CD4-positive, alpha-beta T cell treated with Interleukin-4 for 4 hours (primary cell): ENCODE measurements at regions not wholly inside any gene's neighbourhood (a gene's known extent, or its start where the extent isn't known, plus 50 kb on each side); places are given as distances from the start of the nearest gene placed in this dataset.

Experiments
- DNase-seq: peaks from one replicate; pipeline ENCODE4 v3.0.0-alpha.2; 2020

DNA sequence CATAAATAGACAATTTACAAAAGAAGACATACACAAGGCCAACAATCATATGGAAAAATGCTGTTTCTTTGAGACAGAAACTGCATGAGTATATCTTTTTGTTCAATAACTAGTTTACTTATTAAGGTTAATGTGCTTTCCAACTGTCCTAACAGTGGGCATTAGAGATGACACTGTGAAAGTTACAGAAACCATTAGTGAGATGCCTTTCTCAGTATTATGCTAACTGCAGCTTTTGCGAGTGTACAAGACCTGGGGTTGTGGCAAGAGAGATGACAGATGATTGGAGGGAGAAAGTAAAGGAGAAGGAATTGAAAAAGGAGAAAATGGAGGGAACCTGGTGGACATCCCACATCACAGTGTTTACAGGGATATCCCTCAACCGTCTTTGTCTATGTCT is 640.5 kb downstream of the ZPLD1 start:
- DNase-seq, result no peak

DNA sequence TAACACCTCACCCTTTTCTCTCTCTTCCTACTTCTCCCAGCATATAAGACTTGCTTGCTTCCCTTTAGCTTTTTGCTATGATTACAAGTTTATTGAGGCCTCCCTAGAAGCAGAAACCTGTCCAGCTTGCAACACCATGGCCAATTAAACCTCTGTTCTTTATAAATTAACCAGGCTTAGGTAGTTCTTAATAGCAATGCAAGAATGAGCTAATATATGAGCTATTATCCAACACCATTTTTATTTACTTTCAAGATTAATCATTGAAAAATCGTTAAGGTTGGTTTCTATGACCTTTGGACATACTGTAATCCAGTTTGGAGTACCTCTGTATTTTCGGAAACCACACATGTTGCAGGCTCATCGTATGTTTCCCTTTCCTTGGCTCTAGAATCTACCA is 643.1 kb downstream of the ZPLD1 start:
- DNase-seq, result no peak

DNA sequence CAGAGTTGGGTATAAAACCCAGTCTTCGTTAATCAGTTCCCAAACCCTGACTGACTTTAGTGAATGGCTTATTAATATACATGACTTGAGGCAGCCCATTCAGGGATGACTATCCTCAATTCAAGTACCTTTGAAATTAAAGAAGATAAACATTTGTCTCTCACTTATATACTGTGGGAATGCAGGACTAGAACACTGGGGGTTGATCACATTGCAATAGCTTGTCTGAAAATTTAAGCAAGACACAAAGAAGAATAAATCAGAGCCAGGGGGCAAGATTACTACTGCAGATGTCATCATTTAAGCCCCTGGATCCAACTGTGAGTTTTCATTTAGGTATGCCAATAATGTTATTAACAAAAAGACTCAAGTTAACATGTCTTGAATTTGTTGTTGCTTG is 647.7 kb downstream of the ZPLD1 start:
- DNase-seq, result no peak

DNA sequence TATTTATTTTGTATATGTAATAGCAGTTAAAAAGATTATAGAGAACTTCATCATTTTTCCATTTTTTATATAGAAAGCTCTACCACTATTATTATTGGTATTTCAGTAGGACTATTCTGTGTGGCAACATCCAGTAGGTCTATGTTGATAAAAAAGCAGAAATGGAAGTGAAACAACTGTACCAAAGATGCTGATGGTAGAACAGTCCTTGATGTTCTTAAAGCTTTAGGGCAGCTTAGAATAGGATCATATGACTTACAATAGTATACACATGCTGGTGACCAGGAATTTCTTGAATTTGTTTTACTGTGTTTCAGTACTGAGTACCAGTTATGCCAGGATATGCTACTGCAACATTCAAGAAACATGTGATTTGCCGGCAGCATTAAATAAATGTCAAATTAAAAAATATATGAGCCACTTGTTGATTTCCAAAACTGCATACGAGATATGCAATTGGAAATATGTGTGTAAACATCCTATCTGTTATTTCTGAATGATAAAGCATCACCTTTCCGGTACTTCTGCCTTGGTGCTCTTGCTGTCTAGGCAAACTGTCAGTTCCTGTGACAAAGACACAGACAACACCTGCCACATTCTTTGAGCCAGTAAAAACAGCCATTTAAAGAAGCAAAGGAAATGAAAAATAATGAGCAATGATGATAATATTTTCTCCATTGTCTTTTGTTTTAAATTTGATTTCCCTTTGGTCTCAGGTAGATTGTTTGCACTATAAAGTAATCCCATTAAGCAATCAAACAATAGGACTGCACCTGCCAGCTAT is 649.2 kb downstream of the ZPLD1 start:
- DNase-seq, result no peak

DNA sequence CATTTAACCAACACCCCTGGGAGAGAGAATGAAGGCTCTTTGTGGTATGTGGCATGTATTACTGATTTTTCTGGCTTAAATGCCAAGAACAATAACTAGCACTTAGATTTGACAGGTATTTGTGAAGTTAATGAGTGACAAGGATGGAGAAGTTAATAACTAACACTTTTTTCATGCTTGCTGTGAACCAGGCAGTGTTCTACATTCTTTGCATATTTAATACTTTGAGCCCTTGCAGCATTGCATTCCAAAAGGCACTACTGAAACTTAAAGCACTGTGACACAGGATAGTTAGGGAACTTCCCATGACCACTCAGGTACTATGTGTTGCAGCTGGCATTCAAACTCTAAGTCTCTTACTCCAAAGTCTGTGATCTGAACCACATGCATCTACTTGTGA is 650.6 kb downstream of the ZPLD1 start:
- DNase-seq, result no peak

DNA sequence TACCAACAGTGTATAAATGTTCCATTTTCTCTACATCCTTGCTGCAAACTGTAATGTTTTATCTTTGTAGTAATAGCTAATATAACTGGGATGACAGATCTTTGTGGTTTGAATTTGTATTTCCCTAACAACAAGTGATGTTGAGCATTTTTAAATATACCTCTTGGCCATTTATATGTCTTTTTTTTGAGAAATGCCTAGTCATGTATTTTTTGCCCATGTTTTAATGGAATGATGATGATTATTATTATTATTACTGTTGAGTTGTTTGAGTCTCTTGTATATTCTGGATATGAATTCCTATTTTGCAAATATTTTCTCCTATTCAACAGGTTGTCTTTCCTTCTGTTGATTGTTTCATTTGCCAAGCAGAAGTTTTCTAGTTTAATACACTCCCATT is 654.9 kb downstream of the ZPLD1 start:
- DNase-seq, result no peak

DNA sequence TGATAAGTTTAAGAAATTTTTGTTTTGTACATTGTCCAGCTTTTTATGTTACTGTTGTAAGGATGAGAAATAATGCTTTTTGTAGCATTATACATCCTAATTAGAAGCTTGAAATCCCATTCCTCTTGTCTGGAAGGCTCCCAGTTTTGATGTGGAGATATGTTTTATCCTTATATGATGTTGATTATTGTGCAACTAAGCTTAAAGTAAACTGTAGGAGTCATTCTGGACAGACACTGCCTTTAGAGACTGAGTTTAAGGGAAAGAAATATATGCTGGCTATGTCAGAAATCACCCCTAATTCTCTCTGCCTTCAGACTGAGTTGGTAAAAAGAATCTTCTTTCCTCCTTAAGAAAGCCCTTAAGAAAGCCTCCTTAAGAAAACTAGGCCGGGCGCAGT is 670.4 kb downstream of the ZPLD1 start:
- DNase-seq, result no peak

DNA sequence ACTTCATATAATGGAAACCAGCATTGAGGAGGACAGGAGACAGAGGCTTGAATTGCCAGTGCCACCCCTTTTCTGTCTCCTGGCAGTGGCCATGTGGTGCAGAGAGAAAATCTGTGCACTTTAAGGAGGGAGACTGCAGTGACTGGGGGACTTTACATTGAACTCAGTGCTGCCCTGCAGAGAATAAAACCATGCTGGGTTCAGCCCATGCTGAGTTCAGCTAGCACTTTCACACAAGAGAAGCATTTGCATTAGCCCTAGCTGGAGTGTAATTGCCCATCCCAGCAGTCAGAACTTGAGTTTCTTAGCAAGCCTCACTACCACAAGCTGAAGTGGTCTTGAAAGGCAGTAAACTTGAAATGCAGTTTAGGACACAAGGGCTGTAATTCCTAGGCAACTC is 677.5 kb downstream of the ZPLD1 start:
- DNase-seq, result no peak

DNA sequence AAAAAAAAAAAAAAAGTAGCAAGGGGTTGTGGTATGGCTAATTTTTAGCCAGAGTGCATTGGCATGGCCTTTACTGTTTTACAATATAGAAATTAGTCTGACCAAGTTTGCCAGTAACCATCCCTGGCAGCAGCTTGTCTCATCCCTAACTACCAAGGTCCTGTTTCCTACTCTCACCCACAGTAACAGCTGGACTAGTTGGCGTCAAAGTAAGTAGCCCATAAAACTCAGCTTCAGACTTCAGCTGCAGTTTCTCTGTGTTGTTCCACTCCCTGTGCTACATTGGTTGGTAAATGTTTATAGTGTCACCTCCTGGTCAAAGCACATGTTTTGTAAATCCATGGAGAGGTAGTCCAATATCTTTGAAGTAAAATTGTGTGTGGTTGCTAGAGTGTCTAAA is 691.3 kb downstream of the ZPLD1 start:
- DNase-seq, result no peak

DNA sequence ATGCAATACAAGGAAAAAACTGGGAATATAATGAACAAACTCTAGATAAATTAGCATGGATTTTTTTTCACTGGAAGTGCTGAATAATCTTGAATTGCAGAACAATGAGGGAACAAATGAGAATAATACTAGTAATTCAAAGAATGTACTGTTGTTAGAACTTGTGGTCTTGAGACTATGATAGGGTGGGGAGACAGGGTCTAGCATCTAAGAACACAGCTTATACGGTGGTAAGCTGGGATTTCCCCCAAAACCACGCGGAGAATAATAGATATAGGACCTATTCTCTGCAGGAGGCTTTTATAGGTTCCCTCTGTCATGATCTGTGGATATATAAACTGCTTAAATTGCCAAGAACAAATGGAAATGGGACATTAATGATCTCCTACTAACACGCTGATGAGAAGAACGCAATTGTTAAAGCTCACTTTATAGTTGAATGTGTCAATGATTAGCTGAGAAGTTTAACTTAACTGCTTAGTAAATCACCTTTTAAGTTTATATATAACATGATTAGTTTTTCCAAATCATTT is 692.3 kb downstream of the ZPLD1 start:
- no peak for DNase-seq

DNA sequence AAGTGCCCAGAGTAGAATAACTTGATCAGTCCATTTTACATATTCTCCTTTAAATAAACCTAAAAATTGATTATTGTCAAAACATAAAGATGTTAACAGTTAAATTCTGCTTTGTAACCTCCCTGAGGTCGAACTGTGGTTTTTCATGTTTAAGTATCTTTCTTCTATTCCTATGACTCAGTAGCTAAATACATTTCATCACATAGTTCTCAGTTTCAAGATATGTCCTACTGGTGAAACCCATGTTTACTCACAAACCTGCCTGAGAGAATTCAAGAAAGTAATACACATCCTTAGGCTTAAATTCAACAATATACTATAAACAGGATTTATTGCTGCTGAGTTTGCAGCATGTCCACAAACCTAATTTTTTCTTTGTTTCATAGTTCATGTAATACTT is 692.9 kb downstream of the ZPLD1 start:
- DNase-seq, result no peak

DNA sequence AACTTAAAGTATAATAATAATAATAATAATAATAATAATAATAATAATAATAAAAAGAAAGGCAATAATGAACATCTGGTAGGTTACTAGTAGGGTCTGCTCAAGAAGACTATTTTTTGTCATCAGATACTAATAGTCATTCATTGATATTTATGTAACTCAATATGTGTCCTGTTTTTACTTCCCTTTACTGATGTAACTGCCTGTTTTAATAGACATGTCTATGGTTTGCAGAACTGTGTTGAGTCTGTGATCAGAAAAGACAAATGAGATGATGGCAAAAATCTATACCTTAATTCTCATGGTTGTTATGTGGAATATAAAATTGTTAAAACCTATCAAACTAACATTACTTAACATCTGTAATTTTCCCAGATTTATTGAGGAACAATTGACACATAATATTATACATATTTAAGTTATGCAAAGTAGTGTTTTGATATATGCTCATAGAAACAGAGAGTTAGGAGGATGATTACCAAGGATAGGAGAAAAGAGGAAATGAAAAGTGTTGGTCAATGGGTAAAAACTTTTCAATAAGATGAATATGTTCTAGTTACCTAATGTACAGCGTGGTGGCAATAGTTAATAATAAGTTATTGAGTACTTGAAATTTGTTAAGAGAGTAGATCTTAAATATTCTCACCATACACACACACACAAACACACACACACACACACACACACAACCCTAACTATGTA is 699.4 kb downstream of the ZPLD1 start:
- DNase-seq, result no peak

DNA sequence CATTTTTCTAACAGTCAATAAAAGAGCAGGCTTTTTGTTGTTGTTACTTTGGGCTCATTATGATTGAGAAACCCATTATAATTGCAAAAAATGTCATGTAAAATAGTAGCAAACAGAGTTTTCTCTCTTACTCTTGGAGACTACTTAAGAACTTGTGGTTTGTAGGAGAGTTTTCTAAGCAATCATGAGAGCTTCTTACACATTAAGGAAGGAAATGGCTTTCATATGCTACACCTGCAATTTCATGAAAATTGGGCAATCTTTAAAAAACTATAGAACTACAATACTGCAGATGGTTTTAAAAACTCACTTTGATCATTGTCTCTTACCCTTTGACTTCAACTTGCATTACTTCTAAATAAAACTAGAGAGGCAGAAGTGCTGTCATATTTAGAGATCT is 701.8 kb downstream of the ZPLD1 start:
- no peak for DNase-seq

DNA sequence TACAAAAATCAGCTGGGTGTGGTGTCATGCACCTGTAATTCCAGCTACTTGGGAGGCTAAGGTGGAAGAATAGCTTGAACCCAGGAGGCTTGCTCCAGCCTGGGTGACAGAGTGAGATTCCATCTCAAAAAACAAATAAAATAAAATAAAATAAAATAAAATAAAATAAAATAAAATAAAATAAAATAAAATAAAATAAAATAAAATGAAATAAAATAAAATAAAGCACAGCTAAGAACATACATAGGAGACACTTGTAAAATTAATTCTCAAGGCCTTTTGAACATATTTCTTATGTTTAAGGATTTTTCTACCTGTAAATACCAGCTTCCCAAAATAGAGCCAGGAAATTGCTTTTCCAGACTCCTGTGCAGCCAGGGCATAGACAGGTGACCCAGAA is 703.0 kb downstream of the ZPLD1 start:
- DNase-seq, result no peak

DNA sequence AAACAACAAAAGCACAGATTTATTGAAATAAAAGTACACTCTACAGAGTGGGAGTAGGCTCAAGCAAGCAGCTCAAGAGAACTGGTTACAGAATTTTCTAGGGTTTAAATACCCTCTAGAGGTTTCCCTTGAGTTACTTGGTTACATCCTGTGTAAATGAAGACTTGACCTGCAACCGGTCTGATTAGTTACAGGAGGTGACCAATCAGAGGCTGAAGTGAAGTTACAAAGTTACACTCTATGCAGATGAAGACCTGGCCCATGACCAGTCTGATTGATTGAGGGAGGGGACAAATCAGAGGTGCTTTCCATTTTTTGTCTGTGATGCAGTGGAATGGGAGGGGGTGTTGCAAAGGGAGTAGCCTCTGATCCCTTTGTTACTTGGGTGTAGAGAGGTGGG is 723.4 kb downstream of the ZPLD1 start:
- DNase-seq, result no peak

DNA sequence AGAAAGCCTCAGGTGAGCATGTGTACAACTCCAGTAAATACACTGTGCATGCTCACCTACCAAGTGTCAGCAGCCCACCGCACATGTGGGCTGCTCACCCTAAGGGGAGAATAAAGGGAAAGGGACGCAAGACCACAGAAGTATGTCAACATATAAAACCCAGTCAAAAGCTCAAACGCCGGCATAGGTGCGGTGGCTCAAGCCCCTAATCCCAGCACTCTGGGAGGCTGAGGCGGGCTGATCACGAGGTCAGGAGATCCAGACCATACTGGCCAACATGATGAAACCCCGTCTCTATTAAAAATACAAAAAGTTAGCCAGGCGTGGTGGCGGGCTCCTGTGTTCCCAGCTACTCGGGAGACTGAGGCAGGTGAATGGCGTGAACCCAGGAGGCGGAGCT is 732.1 kb downstream of the ZPLD1 start:
- no peak for DNase-seq

DNA sequence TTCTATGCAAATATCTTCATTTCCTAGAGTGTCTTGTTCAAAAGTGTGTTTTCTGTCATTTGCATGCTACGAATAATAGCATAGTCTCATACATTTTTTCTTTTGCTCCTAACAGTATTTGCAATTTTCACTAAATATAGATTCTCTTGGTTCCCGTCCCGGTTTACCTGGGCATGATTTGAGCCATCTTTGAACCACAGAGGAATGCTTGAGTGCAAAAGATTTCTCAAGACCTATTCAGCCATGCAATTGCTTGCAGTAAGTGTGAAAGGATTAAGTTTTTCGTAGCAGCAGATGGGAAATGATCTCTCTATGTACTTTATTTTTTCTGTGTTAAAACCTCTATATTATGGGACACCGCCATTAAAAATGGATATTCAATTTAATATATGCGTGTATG is 733.0 kb downstream of the ZPLD1 start:
- DNase-seq, result no peak

DNA sequence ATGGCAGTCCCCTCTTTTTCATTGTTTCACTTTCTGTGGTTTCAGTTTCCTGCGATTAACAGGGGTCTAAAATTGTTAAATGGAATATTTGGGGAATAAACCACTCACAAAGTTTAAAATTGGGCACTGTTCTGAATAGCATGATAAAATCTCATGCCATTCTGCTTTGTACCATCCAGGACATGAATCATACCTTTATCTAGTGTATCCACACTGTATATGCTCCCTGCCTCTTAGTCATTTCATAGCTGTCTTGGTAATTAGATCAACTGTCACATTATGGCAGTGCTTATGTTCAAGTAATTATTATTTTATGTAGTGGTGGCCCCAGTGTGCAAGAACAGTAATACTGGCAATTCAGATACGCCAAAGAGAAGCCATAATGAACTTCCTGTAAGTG is 734.5 kb downstream of the ZPLD1 start:
- no peak for DNase-seq

DNA sequence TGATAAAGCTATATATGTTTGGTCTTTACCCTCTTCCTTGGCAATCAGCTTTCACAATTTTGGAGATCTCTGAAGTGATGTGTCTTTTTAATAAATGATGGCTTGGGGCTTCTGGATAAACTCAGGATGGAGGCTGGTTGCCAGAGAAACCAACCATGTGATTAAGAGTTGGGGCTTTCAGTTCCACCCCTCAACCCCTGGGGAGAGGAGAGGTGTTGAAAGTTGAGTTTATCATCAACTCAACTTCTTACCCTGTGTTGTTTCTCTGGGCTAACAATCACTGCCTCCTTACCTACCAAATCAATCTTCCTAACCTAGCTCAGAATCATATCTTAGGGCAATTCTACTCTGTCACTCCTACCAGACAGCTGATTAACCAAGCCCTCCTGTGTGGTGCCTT is 735.8 kb downstream of the ZPLD1 start:
- no peak for DNase-seq

DNA sequence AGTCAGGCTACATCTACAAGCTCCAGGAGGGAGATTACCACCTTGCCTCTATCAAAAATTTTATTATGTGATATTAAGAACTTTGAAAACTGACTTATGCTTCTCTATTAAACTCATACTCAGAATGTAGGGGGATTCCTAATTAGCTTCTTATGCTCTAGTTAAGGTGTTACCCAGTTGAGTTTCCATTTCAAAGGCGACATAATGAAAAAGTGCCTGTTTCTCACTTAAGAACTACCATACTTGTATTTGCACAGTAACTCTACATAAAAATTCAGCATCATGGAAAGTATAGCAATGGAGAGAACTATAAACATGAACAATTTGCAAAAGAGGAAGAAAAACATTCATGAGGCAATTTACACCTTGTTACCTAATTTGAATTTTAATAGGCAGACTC is 739.1 kb downstream of the ZPLD1 start:
- DNase-seq, result no peak

DNA sequence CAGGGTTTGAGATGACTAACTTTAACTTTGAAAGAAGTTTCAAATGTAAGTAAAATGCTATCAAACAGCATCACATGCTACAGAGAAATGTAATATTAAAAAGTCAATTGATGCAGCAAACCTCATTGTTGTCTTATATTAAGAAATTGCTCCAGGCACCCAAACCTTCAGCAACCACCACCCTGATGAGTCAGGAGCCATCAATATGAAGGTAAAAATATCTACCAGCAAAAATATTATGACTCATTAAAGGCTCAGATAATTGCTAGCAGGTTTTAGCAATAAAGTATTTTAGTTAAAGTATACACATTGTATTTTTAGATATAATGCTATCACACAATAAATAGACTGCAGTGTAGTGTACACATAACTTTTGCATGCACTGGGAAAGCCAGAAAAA is 746.3 kb downstream of the ZPLD1 start:
- no peak for DNase-seq

DNA sequence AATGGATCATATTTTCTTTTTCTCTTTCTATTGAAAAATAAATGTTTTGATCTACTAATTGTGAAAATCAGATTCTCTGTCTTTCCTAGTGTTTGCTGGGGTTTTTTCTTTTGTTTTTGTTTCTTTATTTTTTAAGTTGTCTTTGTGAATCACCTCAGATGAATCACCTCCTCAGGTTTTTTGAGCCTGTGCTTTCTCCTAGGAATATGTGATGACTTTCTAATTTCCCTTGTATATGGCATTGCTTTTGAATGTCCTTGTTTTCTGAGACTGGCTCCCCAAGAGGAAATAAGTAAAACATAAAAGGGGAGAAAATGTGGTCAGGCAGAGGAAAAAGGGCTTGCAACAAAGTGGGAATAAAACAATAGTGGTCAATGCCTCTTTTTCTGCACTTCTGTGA is 750.0 kb downstream of the ZPLD1 start:
- no peak for DNase-seq

DNA sequence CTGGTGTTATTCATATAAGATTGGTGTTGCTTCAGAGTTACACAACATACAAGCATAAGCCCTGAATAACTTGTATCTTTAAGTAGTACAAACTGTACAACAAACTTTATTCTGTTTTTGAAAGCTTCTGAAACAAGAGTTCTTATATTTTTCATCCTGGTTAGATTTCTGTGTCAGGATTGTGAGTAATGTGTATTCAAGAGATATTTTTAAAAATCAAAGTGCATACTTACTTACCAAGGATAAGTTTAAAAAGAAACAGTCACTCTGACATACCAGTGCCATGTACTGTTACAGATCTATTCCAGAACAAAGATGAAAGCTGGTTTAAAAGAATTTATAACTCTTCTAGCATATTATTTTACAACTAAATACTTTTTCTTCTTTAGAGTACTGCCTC is 755.1 kb downstream of the ZPLD1 start:
- DNase-seq, result no peak

DNA sequence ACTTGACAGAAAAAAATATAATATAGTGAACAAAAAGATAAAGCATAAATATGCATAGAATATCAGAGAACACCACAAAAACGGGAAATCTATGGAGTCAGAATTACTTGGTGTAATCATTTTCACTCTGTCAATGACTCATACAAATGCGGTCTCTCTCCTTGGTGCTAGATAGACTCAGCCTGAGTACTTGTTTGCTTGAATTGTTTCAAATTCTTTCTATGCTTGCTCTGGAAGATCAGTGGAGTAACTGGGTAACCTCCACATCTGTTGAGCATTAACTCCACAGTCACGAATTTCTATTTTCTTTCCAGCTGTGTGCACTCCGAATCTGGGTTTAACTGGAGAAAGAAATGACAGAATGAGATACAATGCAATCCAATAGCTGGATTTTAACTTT is 760.4 kb downstream of the ZPLD1 start:
- DNase-seq, result no peak

DNA sequence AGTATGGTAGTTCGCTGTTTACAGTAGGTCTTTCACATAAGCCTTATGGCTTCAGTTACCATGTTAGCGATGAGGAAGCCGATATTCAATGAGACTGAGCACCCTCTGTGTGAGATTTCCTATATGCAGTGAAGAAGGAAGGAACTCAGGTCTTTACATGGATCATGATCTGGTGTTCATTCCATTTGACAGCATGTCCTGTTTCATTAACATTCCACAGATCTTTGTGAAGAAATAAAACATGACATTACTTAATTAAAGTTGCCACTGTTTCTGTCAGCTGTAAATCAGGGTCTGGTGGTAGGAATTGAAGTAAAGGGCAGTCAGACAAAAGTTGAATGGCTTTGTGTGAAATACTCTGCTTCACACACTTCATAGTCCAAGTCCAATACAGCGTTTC is 768.6 kb downstream of the ZPLD1 start:
- DNase-seq, result no peak
